Endothelial cell of umbilical vein (primary cell): ENCODE measurements at regions not wholly inside any gene's neighbourhood (a gene's known extent, or its start where the extent isn't known, plus 50 kb on each side); places are given as distances from the start of the nearest gene placed in this dataset.

Experiments
- POLR2A ChIP-seq: IDR thresholded peaks from 2 replicates; pipeline ENCODE4 v1.6.1; 2012; ENCODE audit warnings: low read depth, mild to moderate bottlenecking, control low read depth, low read length
- POLR2AphosphoS5 ChIP-seq: IDR thresholded peaks from 2 replicates; pipeline ENCODE4 v1.6.1; 2012; ENCODE audit warnings: low read depth, mild to moderate bottlenecking, control low read depth, low read length, moderate library complexity; ENCODE audit not compliant: insufficient read depth
- TF ChIP-seq, protein P1 (sequence below), 2 donors: IDR thresholded peaks; 1 replicate in 1 of 2; 2 replicates in 1 of 2; pipeline ENCODE4 v1.5.1; 2011; ENCODE audit warnings: low read length in 2 of 2, mild to moderate bottlenecking in 2 of 2, moderate library complexity in 2 of 2, control low read depth in 1 of 2, inconsistent platforms in 1 of 2, low read depth in 1 of 2; ENCODE audit not compliant: insufficient read depth in 1 of 2; ENCODE audit errors: extremely low read depth in 1 of 2

DNA sequence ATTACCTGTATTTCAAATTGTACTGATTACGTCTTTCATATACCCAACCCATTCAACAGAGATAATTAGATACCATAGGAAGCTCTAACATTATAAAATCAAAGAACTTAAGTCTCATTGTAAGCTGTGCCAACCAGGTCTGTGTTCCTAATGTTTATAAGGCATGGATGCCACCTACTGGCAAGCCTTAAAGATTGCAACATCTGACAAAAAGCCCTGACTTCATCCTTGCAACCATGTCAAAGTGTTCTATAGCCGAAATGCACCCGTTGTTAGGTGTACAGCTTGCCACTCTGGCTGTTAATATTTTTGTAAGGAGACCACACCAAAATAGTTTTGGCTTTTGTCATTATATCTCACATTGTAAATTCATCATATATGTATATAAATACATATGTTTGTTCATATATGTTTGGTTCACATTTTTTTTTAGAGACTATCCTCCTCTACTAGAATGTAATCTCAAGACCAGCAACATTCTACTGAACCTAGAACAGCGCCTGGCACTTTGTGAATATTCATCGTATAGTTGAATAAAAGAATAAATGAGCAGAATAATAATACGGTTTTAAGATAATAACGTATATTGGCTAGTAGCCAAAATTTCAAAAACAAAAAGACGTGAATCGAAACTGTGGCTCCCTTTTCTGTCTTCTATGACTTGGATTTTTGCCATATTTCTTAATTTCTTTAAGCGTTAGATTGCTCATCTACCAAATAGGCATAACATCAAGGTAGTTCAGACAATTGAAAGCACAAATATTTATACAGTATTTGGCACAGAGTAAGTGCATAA lies 258.1 kb downstream of the TBL1XR1 start:
- no peak for TF ChIP-seq POLR2A
- TF ChIP-seq, protein P1, sequence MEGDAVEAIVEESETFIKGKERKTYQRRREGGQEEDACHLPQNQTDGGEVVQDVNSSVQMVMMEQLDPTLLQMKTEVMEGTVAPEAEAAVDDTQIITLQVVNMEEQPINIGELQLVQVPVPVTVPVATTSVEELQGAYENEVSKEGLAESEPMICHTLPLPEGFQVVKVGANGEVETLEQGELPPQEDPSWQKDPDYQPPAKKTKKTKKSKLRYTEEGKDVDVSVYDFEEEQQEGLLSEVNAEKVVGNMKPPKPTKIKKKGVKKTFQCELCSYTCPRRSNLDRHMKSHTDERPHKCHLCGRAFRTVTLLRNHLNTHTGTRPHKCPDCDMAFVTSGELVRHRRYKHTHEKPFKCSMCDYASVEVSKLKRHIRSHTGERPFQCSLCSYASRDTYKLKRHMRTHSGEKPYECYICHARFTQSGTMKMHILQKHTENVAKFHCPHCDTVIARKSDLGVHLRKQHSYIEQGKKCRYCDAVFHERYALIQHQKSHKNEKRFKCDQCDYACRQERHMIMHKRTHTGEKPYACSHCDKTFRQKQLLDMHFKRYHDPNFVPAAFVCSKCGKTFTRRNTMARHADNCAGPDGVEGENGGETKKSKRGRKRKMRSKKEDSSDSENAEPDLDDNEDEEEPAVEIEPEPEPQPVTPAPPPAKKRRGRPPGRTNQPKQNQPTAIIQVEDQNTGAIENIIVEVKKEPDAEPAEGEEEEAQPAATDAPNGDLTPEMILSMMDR (IDR thresholded peaks at IDR 0.05; ENCODE audit: extremely low read depth in 1 of 2, insufficient read depth in 1 of 2, low read depth in 1 of 2, low read length in 2 of 2) = peak; percentile 71 to 72
- TF ChIP-seq POLR2AphosphoS5 = no peak
